GM19099 (cell line): ENCODE measurements at regions not wholly inside any gene's neighbourhood (a gene's known extent, or its start where the extent isn't known, plus 50 kb on each side); places are given as distances from the start of the nearest gene placed in this dataset.

Experiments
- POLR2A ChIP-seq: IDR thresholded peaks from 3 replicates; pipeline ENCODE4 v1.6.1; 2011; ENCODE audit warnings: low read depth; ENCODE audit not compliant: insufficient read length; ENCODE audit errors: extremely low read depth

- no peak for TF ChIP-seq POLR2A
Observed at GRCh38 chr2:43157506-43158246, 68.7 kb downstream of the ZFP36L2 start.

DNA sequence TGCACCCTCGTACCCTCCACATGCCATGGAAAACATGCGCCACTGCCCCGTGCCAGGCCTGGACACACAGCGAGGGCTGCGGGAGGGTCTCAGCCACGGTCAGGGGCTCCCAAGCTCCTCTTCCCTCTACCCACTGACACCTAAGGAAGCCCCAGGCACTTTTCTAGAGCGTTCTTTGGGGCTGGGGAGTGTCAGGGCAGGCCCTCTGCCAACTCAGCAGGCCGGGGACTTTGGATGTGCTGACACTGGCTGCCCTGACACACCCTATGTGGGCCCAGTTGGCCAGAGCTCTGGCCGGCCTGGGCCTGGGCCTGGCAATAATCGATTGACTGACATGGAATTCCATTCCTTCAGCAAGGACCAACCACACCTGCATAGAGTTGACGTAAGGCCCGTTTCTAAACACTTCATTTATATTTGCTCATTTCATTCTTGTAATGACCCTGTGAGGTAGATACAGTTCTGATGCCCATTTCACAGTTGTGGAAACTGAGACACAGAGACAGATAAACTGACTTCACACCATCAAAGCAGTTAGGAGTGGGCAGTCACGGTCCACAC lies 70.5 kb downstream of the ZFP36L2 start:
- no peak for TF ChIP-seq POLR2A

DNA sequence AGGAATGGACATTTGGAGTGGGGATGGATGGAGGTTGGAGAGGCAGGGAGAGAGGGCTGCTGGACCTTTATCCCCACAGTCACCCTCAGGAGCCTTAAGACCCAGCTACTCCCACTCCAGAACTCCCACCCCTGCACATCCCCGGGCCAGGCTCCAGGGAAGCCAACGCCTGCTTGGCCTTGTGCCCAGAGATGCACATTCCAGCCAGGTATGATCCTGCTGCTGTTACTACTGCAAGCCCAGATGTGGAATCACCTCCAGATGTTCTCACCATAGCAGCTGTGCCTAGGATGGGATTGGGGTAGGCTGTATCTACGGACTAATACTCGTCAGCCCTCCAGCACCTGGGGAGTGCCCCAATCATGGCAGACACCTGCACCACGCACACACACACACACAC lies 71.7 kb downstream of the ZFP36L2 start:
- no peak for TF ChIP-seq POLR2A

- TF ChIP-seq POLR2A: no peak
Observed at GRCh38 chr2:43152741-43153647, 73.4 kb downstream of the ZFP36L2 start.

- TF ChIP-seq POLR2A: no peak
Observed at GRCh38 chr2:43152186-43152585, 74.2 kb downstream of the ZFP36L2 start.

DNA sequence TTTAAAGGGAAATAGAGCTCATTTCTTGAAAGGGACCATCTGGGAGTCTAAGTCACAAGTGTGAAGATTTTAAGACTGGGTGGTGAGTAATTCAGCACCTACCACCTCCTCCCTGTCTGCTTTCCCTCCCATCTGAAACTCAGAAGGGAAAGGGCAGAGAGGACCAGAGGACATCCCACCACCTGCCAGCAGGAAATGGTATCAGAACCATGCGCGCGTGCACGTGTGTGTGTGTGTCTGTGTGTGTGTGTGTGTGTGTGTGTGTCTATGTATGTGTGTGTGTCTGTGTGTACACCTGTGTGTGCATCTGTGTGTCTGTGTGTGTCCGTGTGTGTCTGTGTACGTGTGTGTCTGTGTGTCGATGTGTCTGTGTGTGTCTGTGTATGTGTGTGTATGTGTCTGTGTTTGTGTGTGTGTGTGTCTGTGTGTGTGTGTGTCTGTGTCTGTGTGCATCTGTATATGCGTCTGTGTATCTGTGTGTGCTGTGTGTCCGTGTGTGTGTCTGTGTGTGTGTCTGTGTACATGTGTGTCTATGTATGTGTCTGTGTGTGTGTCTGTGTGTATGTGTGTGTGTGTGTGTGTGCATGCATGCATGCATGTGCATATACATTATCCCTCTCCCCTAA lies 76.8 kb downstream of the ZFP36L2 start:
- no peak for TF ChIP-seq POLR2A

DNA sequence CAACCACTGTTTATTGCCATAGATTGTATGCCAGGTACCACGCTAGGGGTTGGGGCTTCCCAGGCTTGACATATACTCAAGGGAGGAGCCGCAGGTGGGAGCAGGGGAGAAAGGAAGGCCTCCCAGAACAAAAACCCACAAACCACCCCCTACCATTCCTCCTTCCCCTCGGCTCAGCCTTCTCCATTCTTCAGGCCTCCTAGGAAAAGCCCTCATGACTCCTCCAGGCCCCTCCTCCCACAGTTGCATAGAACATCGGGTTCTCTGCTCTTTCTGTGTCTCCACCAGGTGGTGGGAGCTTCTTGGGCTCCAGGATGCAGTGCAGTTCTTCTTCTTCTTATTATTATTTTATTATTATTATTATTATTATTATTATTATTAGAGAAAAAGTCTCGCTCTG lies 80.3 kb downstream of the ZFP36L2 start:
- TF ChIP-seq POLR2A: no peak

DNA sequence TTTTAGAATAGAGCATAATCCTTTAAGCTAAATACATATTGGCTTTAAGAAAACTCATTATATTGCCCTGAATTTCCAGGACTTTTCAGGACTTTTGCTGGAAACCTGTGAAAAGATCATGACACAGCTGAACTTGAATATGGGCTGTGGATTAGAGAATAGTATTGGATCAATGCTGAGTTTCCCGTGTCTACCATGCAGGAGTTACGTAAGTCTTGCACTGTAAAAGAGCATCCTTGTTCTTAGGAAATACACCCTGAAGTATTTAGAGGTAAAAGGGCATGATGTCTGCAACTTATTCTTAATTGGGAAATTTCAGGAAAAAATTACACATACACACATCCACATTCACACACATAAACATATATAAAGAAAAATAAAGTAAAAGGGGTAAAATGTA lies 82.1 kb downstream of the ZFP36L2 start:
- TF ChIP-seq POLR2A: no peak

- TF ChIP-seq POLR2A: no peak
Observed at GRCh38 chr2:43143756-43144155, 82.7 kb downstream of the ZFP36L2 start.

DNA sequence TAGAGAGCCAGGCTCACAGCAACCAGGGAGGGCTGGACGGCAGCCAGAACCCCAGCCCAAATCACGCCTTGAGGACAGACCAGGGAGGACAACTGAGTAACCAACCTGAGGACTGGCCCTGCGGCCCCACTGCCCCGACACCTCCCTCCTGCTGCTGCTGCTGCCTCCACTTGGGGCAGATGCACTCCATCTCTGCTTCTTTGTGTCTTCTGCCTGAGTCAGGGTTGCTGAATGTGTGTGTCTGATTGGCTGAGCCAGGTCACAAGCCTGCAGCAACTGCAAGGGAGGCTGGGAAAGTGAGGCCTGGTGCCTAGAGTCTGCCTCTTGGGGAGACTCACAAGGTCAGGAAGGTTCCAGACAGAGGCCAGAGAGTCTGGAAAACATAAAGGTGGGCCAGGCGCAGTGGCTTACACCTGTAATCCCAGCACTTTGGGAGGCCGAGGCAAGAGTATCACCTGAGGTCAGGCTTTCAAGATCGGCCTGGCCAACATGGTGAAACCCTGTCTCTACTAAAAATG lies 83.4 kb downstream of the ZFP36L2 start:
- no peak for TF ChIP-seq POLR2A

- no peak for TF ChIP-seq POLR2A
Observed at GRCh38 chr2:43139996-43140621, 86.3 kb downstream of the ZFP36L2 start.

- TF ChIP-seq POLR2A: no peak
Observed at GRCh38 chr2:43139501-43139900, 86.9 kb downstream of the ZFP36L2 start.

DNA sequence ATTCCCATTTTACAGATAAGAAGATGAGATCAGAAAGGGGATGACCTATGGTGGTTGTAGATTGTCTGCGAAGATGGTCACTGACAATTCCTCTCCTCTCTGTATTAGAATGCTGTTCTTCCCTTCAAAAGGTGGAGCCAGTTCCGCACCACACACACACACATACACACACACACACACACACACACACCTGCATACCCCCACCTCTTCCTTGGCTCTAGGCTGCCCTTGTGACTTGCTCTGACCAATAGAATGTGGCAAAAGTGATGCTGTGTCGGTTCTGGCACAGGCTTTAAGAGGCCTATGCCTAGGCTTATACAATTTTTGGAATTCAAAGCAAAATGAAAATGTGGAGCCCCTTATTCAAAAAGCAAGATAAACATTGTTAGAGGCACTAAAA lies 88.0 kb downstream of the ZFP36L2 start:
- TF ChIP-seq POLR2A: no peak

- no peak for TF ChIP-seq POLR2A
Observed at GRCh38 chr2:43136876-43137275, 89.5 kb downstream of the ZFP36L2 start.
